NCI-H1092 treated with DMSO at 0.1 percent for 48 hours (cell line): ENCODE measurements at regions not wholly inside any gene's neighbourhood (a gene's known extent, or its start where the extent isn't known, plus 50 kb on each side); places are given as distances from the start of the nearest gene placed in this dataset.

Experiments used
- DNase-seq: peaks from one replicate; lab custom pipeline; 2025; lab: John Stamatoyannopoulos, UW

DNA sequence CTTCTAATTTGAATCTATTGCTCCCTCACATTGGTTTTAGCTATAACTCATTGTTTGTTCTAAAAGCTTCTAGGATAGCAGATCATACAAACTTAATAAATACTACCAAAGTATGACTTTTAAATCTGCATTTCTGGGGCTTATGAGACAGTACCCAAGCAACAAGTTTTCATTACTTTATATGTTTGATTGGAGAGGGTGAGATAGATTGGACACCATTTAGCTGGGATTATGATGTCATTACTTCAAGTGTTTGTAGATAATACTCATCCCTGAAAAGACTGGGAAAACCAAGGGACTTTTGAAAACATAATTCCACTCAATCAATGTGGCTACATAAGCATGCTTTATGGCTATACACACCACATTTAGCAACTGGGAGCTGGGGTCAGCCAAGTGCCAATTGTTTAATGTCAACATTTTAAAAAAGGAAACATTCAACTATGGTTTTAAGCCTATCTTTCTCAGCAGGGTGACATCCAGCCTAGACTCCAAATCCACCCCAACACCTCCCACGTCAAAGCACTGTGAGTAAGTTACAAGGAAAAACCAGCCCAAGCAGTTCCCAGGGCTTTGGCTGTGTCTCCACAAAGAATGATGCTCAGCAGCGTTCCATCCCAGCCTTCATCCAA lies 119.9 kb downstream of the ETAA1 start:
- DNase-seq: no peak

GRCh38 chr2:67522148-67522547 lies 125.0 kb downstream of the ETAA1 start:
- no peak for DNase-seq

DNA sequence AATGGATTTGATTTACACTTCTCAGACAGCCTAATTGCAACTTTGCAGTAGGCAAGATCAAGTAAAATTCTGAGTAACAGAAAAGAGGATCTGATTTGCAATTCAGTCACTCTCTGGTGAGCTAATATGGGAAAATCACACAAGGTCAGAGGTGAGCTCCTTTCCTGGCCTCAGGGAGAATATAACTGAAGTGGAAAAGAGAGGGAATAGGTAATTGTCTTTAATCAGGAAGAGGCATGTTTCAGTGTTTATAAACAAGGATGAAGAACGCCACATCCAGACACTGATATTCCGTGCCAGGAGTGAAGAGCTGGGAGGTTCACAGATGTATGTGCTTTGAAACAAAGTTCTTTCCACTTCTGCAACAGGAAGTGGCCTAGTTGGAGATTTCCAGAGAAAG lies 127.1 kb downstream of the ETAA1 start:
- DNase-seq: no peak

- no peak for DNase-seq
Measured at GRCh38 chr2:67524777-67525176, 127.6 kb downstream of the ETAA1 start.

DNA sequence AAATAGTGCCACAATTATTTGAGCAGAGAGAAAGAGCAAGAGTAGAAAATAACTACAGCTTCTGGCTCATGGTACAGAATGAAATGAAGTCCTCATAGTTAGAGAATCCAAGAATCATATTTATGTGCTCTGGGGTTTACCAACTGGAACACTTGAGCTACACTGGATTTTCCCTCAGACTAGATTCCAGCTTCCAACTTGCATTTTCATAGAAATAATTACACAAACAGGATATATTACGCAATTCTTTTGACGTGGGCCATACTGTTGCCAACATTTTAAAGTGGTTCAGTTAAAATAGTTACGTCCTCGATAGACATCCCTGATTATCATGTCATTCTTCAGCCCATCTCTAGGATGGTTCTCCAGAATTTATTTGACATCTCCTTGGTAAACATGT lies 129.2 kb downstream of the ETAA1 start:
- DNase-seq: no peak

GRCh38 chr2:67528320-67528719 lies 131.2 kb downstream of the ETAA1 start:
- no peak for DNase-seq

DNA sequence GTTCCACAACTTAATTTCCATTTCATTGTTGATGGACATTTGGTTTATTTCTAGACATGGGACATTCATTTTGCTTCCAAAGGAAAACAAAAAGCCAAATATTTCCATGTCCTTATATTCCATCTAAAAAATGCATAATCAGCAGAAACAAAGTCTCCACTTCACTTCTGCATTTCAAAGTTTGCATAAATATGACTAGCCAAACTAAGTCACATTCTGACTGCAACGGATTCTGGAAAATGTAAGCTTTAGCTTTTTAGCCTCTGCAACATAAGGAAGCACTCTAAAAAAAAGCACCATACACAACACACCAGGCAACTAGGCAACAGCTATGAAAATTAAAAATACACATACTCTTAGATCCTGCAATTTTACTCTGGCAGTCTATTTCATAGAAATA lies 135.3 kb downstream of the ETAA1 start:
- DNase-seq: no peak

- no peak for DNase-seq
Measured at GRCh38 chr2:67534745-67535144, 137.6 kb downstream of the ETAA1 start.

DNA sequence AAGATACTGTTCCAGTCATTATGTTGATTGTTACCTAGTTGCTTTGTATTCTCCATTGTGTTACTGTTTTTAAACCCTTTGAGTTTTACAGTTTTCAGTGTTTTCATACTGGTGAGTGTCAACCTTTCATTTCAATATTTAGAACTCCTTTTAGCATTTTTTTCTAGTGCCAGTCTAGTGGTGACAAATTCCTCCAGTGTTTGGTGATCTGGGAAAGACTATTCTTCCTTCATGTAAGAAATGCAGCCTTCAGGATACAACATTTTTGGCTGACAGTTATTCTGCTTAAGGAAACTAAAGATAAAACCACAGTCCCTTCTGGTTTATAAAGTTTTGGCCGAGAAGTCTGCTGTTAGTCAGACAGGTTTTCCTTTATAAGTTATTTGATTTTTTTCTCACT lies 143.8 kb downstream of the ETAA1 start:
- DNase-seq: no peak

- no peak for DNase-seq
Measured at GRCh38 chr2:67544286-67544685, 147.2 kb downstream of the ETAA1 start.

- no peak for DNase-seq
Measured at GRCh38 chr2:67548317-67549201, 151.4 kb downstream of the ETAA1 start.

- DNase-seq: no peak
Measured at GRCh38 chr2:67559156-67559555, 162.0 kb downstream of the ETAA1 start.

DNA sequence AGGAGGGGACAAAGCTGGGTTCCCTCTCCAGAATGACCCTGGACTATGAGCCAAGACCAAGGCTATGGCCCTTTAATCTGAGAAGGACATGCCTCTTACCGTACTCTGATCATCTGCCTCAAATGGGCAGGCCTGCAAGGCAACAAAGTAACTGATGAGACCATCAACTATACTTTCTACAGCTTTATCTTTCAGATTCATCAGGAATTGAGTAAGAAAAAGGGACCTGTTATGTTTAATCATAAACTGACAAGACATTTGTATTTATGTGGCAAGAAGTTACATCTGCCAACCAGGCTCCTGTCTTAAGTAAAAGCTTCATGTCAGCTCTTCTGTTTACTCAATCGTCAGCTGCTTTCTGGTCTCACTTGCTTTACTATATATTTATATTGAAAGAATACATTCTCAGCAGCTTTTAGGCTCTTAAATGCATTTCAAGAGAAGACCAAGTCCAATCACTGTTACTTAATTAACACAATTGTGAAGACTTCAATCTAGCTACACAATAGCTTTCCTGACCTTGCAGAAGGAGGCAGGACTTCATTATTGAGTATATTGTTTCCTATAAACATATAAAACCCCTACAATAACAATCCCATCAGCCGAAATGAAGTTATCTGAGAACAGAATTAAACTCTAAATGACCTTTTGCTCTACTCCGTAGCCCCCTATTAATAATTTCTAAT lies 163.8 kb downstream of the ETAA1 start:
- DNase-seq: no peak

- no peak for DNase-seq
Measured at GRCh38 chr2:67561457-67561965, 164.4 kb downstream of the ETAA1 start.

DNA sequence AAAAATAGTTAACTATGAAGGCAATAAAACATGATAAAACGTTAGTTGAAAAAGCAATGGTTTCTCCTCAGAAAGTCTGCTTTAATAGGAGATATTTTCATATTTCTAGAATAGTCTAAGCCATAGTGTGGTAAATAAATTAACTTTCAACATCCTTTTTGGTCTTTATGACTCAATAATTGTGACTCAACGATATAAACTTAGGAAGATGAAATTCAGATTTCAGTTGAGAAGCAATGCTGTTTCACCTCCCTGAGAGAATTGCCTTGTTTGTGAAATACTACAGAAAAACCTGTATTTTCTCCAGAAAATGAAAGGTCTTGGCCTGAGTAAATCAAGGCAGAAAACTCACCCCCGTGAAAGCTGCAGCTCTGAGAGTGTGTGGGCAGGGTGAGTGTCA lies 166.9 kb downstream of the ETAA1 start:
- no peak for DNase-seq

- no peak for DNase-seq
Measured at GRCh38 chr2:67564626-67565025, 167.5 kb downstream of the ETAA1 start.

DNA sequence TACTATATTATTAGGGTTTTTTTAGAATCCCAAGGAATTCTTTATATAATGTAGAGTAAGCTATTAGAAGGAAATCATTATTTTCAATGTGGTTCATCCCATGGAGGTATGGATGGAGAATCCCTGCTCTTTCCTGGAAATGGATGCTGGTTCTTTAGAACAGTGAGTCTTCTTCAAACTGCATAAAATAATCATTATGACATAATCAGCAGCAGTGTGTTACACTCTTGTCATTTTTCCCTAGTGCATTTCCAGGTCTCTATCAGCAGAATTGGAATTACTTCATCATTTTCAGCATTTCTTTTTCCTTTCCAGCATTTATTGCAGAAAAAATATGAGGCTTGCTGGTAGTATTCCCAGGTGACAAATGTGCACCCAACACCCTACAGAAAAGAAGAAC lies 168.1 kb downstream of the ETAA1 start:
- no peak for DNase-seq

DNA sequence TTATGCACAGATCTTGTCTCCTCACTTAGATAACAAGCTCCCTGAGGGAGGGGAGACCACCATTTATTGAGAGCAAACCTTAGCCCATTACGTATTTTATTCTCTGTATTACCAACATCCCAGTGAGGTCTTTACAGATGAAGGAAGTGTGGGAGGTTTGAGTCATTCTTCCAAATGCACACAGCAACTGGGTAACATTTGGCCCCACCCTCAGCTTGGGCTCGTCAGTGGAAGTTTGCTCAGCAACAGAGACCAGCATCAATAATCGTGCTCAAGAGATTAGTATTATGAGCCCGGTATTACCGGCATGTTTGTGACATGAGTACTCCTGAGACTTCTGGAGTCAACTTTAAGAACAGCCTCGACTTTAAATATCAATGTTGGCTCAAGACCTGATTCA lies 168.6 kb downstream of the ETAA1 start:
- no peak for DNase-seq

DNA sequence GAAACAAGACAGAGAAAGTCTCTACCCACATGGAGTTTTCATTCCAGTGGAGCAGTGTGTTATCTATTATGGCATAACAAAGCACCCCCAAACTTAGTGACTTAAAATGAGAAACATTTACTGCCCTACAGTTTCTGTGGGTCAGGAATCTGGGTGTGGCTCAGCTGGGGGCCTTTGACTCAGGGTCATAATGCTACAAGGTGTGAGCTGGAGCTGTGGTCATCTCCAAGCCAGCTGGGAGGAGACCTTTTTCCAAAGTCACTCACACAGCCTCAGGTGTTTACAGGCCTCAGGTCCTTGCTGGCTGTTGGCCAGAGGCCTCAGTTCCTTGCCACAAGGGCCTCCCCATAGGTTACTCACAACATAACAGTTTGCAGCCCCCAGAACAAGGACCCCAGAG lies 169.2 kb downstream of the ETAA1 start:
- no peak for DNase-seq

GRCh38 chr2:67566958-67567635 lies 170.0 kb downstream of the ETAA1 start:
- DNase-seq: no peak

- DNase-seq: no peak
Measured at GRCh38 chr2:67567886-67568285, 170.8 kb downstream of the ETAA1 start.

- DNase-seq: no peak
Measured at GRCh38 chr2:67570611-67571010, 173.5 kb downstream of the ETAA1 start.
